Cardiac septum (tissue), 1 donor: ENCODE measurements at regions not wholly inside any gene's neighbourhood (a gene's known extent, or its start where the extent isn't known, plus 50 kb on each side); places are given as distances from the start of the nearest gene placed in this dataset.
"Not testable (repeated sequence)": the region's sequence is repeated elsewhere in the genome, so short reads cannot be mapped to it uniquely, and the experiment has no call there.

ENCODE experiments used
- DNase-seq: peaks from one replicate; pipeline ENCODE4 v3.0.0-alpha.2; 2020; ENCODE audit warnings: low spot score
- intact Hi-C: fragments of 100-400 bp; cut with DNase I; formaldehyde crosslinking; loops from one replicate; pipeline ENCODE4 v1.14.0; 2022
- donor health status: DM: no; HTN: no; CAD: no.

DNA sequence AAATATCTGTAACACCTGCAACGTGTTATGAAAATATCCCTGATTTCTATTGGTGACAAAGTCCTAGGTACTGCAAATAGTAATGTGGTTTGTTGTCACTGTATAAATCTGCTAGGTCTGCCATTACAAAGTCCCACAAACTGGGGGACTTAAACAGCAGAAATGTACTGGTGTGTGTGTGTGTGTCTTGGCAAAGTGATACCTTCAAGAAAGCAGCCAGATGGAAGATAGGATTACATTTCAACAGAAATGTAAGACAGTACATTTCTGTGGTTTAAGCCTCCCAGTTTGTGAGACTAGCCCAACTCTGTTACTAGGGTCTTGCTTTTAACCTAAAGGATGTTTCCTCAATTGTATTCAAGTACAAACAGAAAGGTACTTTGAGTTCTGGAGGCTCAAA, 531.7 kb downstream of the NPIPA7 start:
- DNase-seq: no peak
- intact Hi-C loops: no loop called here

DNA sequence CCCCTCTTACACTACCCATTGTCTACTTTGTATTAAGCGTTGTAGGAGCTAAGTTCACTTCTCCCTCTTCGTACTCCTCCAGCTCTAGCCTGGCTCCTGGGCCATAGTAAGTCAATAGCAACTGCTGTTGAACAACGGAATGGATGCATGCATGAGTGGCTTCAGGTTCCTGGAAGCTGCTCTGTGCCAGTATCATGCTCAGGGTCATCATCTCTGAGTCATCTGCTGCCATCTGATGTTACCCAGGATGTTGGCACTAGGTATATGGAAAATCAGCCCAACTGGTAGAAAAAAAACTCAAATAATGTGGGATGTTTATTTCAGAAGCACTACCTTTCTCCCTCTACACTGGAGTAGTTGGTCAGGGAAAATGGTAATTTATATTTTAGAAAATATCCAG, 536.8 kb downstream of the NPIPA7 start:
- intact Hi-C loops: no loop called here
- DNase-seq: no peak

DNA sequence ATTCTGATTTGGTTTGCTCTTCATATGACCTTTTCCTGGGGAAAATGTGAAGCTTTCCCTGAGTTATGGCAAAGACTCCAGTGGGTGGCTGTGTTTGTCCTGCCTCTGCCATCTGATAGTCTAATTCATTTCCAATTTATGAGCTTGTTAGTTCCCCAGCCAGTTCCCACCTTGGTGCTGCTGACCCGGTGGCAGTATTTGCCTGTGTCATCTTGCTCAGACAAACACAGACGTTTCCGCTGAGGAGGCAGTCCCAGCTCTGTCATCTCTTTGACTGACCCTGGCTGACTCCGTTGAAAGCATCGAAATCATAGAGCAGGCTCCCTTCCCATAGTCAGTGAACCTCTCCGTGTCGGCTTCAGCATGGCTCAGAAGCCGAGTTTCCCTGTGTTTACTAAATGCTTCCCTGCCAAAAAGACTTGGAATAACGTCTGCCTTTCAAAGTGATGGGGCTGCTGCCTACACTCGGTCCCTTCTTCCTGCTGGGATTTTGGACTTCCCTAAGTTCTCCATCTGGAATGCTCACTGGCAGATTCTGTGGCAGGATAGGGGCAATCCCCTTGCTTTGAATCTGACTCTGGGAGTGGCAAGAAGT, 538.3 kb downstream of the NPIPA7 start:
- no peak for DNase-seq
- intact Hi-C loops: no loop called here

DNA sequence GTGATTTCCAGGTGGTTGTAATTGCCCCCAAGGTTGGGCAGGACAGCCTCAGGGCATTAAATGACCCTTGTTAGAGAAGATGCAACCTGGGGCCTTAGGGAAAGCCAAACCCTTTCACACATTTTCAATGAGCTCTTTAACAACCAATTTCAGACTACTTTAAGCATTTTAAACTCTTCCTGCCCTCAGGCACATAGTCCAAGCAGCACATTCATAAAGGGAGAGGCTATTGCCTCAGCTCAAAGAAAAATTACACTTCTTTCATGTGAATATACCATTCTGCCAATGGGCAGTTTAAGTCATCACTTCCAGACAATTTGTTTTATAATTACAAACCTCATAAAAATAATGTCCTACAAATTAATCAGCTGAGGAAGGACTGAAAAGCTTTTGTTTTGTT, 544.5 kb downstream of the NPIPA7 start:
- intact Hi-C loops: no loop called here
- no peak for DNase-seq

DNA sequence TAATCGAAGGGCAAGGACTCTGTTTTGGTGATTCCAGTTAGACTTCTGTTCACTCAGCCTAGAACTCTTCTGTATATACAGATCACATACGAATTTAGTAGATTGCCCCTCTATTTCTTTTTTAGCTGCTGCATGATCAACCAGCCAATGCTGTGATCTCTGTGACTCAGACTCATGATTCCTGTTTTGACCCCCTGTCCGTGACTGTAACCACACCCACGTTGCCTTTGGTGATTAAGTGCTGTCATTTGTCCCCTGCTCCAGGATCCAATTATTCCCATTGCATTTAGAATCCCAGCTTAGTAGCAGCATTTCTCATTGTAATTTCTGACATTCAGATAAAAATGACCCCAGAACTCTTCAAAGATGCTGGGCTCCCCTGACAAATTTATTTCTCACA, 545.7 kb downstream of the NPIPA7 start:
- DNase-seq: no peak
- intact Hi-C loops: no loop called here

DNA sequence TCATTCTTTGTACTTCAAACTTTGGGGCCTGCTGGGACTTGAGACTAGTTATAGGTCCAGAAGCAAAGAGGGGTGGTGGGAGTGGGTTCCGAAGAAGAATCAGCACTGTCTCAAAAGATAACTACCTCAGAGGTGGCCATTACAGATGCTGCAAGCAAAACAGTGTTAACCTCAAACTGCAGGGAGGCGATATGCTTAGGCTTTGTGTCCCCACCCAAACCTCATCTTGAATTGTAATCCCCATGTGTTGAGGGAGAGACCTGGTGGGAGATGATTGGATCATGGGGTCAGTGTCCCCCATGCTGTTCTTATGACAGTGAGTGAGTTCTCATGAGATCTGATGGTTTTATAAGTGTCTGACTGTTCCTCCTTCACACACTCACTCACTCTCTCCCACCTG, 545.3 kb downstream of the XYLT1 start:
- intact Hi-C loops: no loop called here
- DNase-seq: no peak

DNA sequence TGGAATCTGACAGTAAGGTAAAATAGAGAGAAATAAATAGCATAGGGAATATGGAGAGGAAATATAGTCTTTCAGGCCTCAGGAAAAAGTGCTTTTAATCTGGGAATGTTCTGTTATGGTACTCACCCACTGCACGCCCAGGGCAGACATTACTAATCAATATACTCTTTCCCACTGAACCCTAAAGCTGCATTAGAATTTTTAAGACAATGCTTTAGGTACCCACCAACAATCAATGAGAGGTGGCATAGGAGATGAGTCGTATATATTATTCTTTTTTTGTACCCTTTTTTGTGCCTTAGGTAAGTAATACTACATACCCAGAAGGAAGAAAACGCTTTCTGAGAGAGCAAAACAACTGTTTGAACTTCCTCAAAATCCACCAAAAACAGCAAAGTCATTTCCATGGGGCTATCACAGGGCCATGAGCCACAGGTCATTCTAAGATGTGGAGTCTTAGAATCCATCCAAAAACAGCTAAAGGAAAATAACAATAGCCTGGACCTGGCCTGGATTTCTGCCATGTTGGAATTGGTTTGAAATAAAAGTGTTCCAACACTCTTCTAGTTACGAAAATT, 542.1 kb downstream of the XYLT1 start:
- intact Hi-C loops: no loop called here
- DNase-seq: no peak

DNA sequence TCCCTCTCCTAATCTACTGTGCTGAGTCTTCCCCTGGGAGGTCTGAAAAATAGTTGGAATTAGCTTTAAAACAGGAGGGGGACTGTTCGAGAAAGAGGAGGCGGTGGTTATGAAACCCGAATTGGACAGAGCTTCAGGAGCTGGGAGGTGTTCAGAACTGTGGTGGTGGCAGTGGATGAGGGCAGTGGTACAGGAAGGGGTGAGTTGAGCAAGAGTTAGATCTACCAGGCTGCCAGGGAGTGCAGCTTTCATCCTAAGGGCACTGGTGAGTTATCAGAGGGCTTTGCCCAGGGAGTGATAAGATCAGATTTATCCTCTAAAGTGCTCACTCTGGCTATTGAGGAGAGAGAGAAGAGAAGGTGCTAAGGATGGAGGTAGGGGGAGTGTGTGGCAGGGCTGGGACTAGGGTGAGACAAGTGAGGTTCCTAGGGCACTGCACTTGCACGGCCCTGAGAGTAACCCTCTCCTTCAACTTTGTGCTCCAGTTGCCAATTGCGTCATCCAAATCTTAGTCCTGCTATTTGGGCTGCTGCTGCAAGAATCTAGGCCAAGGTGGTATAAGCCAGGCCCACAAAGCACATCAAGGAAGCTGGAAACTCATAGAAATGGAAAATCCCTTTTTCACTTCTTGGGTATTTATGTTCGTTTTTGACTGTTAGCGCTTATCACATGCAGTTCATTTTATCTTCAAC, 540.3 kb downstream of the XYLT1 start:
- DNase-seq: no peak
- intact Hi-C loops: no loop called here

DNA sequence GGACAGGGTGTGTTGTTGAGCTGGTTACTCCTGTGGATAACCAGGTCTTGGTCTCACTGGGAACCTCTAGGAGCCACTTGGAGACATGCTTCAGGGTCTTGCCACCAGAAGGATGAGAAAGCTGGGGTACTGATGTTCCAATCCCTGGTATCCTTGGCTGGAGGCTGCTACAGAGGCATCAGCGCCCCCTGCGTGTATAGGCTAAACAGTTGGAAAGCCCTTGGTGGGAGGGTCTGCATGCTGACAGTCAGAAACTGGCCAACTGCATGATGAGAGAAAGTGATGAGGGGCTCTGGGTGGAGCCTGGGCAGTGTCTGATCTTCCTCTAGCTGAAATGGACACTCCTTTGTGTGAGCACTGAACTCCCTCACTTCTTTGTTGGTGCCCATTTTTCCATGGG, 536.9 kb downstream of the XYLT1 start:
- no peak for DNase-seq
- intact Hi-C loops: no loop called here

DNA sequence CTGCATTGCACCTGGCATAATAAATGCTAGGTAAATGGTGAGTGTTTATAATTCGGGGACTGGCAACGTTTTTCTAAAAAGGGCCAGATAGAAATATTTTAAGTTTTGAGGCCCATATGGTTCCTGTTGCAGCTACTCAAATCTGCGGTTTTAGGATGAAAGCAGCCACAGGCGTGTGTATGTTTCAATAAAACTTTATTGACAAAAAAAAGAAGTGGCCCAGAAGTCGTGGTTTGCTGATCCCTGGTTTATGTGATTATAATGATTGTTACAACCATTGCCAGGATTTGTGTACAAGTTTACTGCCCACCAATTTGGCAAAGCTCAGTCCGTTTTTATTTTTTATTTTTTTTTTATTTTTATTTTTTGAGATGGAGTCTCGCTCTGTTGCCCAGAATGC, 536.1 kb downstream of the XYLT1 start:
- intact Hi-C loops: no loop called here
- DNase-seq: no peak

DNA sequence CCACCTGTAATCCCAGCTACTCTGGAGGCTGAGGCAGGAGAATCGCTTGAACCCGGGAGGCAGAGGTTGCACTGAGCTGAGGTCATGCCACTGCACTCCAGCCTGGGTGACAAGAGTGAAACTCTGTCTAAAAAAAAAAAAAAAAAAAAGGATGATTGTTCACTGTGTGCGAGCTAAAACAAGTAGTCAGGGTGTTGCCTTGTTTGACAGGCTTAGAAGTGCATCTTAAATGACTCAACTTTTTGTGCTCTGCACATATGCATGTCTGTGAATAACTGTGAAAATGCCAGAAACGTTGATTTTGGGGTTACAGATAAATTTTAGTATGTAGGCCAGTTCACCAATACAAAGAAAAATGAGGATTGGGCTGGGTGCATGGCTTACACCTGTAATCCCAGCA, 534.9 kb downstream of the XYLT1 start:
- intact Hi-C loops, DNase-seq: not testable (repeated sequence)

DNA sequence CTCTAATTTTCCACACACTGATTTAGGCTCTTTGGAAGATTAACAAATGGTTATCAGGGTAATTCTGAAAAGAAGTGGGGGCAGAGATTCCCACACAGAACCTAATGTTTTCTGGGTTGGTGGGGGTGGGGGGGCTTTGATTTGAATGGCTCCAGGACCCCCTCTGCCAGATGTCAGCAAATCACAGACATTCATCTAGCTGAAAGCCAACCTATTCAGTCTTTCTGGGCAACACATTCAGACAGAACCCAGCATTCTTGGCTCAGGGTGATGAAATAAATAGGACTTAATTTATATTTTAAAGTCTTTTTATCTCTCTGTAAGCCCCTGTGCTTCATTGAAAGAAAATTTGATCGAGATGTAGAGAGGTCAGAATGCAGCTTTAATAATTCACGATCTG, 533.2 kb downstream of the XYLT1 start:
- DNase-seq: no peak
- intact Hi-C loops: no loop called here

DNA sequence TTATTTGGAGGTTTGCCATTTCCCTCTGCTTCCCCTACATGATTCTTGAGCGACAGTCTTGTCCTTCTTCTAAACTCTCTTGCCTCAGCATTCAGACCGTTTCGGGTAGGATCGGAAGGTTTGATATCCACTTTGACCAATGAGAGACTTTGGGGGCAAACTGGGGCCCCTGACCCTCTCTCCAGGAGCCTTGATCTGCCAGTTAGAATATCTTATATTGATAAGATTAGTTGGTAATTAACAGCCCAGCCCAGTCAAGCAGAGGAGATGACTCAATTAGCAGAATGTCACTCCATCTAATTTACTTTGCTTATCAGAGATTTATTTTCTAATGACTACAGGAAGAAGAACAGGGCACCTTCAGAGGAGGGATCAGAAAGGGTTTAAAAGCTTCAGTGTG, 532.8 kb downstream of the XYLT1 start:
- no peak for DNase-seq
- intact Hi-C loops: no loop called here

DNA sequence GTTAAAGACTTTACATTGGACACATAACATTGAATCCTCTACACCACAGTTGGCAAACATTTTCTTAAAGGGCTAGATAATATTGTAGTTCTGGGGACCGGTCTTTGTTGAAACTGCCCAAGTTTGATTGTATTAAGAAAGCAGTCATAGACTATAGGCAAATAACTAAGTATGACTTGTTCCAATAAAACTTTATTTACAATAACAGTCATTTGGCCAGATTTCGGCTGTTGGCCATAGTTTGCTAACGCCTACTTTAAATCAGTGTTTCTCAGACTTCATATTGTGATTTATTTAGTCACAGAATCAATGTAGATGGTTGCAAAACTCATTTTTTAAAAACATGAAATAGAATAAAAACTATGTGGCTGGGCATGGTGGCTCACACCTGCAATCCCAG, 531.8 kb downstream of the XYLT1 start:
- intact Hi-C loops: no loop called here
- no peak for DNase-seq

DNA sequence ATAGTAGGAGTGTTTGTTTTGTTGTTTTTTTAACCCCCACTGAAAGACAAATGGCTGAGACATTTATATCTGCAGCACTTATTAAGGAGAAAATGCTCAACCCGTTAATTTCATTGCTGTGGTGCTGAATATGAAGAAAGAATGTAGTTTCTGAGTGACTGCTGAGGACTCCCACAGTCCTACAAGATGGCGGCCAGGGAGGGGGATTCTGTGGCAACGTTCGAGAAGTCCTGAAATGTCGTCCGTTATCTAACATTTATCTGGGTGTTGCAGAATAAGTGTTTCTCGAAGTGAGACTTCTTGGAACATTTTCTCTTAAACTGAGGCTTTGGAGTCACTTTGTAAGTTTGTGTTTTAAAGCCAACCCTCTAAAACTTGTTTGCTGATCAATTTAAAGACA, 530.4 kb downstream of the XYLT1 start:
- DNase-seq: no peak
- intact Hi-C loops: no loop called here

DNA sequence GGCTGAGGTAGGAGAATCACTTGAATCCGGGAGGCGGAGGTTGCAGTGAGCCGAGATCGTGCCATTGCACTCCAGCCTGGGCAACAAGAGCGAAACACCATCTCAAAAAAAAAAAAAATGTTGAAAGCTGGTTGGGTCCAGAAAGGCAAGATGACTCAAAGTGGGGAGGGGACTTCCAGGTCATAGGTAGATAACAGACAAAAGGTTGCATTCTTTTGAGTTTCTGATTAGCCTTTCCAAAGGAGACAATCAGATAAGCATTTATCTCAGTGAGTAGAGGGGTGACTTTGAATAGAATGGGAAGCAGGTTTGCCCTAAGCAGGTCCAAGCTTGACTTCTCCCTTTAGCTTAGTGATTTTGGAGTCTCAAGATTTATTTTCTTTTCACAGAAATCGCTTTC, 527.9 kb downstream of the XYLT1 start:
- intact Hi-C loops, DNase-seq: not testable (repeated sequence)

DNA sequence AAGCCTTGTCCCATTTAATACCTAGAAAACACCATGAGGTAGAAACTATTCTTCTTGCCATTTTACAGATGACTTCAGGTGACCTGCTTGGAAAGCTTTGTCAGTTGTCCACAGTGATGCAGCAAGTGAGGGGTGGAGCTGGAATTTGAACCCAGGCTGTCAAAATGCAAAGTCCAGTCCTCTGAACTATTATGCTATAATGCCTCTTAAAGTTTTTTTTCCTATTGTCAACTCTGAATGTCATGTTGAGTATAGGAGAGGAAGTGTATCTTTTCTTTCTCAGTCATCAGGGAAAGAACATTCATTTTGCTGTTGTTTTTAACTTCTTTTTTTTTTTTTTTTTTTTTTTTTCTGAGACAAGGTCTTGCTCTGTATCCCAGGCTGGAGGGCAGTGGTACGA, 525.6 kb downstream of the XYLT1 start:
- DNase-seq: no peak
- intact Hi-C loops: no loop called here

DNA sequence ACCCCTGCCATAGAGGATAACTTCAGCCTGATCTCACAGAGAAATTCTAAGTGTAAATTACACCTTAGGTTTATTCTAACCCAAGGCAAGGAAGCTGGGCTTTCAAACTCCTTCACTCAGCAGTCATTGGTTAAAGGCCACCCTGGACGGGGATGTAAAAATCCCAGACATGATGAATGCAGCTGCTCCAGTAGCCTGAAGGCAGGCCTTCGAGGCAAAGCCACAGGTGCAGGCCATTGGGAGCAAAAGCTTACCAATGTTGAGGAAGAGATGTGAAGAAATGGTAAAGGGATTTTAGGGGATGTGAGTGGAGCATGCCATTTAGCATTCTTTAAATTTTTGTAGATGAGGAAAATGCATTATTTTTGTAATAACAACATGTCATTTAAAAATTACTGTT, 514.4 kb downstream of the XYLT1 start:
- DNase-seq: no peak
- intact Hi-C loops: no loop called here

DNA sequence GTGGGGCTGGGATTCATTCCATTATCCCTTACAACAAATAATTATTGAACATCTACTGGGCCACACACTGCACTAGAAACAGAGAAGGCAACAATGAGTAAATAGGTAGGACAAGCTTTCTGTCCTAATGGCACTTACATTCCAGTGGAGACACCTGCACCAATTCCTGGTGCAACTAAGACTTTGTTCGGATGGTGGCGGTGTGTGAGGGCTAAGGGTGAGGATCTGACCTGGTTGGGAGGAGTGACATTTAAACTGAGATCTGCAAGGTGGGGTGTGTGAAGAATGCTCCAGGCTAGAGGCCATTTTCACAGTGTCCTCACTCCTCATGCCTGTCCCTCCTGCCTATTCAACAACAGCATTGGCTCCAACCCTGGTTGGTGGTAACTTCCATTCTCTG, 510.0 kb downstream of the XYLT1 start:
- intact Hi-C loops: no loop called here
- no peak for DNase-seq

DNA sequence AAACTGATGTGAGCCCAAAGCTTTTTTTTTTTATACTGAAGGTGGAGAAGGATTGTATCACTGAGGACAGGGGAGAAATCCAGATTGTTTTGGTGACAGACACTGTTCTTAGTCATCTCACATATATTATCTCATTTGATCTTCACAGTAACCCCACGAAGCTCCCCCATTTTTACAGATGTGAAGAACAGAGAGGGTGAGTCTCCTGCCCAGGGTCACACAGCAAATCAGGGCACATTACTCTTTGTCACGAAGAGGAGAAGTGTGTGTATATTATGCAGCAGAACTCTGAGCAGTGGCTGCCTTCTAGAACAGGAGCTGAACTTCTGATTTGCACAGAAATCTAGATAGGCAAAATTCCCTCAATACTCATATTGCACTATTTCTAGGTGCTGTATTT, 504.3 kb downstream of the XYLT1 start:
- no peak for DNase-seq
- intact Hi-C loops: no loop called here

DNA sequence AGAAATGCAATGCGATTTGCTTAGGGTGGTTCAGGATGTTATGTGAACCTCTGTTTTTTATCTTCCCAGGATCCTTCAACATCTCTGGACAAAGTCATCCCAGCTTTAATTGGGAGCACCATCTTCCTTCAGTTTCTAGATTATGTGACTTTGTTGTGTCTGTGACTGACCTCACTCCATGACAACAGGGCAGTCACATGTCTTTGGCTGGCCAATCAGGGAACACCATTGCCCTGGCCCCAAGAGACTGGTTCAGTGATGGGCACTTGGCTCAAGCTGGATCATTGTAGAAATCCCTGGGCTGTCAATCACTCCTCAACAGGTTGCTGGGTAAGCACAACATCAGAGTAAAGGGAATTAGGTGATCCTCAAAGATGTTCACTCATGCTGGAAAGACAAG, 499.7 kb downstream of the XYLT1 start:
- intact Hi-C loops: no loop called here
- no peak for DNase-seq

DNA sequence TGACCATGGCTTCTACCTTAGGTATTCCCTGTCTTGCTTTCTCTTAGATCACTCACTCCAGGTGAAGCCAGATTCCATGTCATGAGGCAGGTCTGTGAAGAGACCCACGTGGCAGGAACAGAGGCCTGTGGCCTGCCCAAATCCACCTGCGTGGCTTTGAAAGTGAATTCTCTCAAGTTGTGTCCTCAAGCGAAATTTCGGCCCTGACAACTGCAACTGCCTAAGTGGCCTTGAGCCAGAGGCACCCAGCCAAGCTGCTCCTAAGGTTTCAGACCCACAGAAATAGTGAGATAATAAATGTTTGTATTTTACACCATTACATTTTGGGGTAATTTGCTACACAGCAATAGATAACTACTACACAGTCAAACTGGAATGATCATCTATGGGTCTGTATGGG, 497.9 kb downstream of the XYLT1 start:
- no peak for DNase-seq
- intact Hi-C loops: no loop called here
